ENCODE measurements at regions not wholly inside any gene's neighbourhood (a gene's known extent, or its start where the extent isn't known, plus 50 kb on each side); places are given as distances from the start of the nearest gene placed in this dataset.

DNA sequence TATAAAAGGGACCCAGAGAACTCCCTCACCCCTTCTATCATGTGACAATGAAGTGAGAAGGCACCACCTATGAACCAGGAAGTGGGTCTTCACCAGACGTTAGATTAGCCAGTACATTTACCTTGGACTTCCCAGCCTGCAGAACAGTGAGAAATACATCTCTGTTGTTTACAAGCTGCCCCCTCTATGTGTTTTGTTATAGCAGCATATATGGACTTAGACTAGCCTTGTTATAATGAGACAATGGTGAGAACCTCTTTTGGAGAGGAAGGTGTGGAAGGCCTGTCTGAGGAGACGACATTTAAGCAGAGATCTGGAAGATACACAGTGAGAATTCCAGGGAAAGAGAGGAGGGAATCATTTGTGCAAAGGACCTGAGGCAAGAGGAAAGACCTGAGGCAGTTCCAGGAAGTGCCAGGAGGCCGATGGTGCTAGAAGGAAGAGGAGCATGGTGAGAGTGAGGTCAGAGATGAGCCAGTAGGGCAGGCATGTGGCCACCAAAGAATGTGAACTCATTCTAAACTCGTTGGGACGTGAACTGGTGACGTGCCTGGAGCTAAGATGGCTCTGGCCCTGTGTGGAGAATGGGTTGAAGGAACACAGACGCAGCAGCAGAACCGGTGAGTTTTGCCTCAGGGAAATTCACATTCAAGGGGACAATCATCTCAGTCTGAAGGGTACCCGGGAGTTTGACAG is 98.9 kb upstream of the IRF2BP2 start:
- DNase-seq, result no peak

DNA sequence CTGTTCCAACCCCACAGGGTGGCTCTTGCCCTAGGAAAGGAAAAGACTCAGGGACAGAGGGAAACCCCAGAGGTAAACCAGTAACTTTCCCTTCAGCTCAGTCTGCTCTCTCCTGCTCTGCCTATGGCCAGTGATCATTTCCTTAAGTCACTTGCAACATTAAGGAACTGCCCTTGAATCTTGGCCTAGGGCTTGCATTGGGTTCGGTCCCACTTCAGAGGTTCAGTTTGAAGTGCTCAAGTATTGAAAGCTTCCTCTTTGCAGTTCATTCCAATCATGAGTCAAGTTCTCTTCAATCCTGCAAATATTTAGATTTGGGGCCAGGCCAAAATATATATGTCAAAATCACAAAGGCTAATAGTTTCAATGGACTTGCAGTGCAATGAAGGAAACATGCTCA is 97.7 kb upstream of the IRF2BP2 start:
- DNase-seq, result no peak

- no peak for DNase-seq
These were observed 97.0 kb upstream of the IRF2BP2 start for GRCh38 chr1:234706931-234707330.

GRCh38 chr1:234706199-234706598 is 96.2 kb upstream of the IRF2BP2 start:
- no peak for DNase-seq

DNA sequence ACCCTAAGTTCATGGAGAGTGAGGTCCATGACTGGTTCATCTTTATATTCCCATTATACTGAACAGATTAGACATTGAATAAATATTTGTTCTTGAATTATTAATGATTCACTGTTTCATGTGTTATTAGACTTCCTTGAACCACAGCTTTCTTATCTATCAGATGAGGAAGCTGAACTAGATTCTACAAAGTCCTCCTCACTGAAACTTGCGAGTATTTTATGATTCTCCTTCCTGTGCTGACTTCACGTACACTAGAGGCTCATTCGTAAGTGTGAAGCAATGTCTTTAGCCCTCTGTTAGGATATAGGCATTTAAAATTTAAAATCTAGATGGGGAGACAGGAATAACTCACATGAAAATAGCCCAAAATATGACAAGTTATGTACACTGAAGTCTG is 95.6 kb upstream of the IRF2BP2 start:
- DNase-seq, result no peak

GRCh38 chr1:234704106-234704887 is 94.3 kb upstream of the IRF2BP2 start:
- DNase-seq, result no peak

DNA sequence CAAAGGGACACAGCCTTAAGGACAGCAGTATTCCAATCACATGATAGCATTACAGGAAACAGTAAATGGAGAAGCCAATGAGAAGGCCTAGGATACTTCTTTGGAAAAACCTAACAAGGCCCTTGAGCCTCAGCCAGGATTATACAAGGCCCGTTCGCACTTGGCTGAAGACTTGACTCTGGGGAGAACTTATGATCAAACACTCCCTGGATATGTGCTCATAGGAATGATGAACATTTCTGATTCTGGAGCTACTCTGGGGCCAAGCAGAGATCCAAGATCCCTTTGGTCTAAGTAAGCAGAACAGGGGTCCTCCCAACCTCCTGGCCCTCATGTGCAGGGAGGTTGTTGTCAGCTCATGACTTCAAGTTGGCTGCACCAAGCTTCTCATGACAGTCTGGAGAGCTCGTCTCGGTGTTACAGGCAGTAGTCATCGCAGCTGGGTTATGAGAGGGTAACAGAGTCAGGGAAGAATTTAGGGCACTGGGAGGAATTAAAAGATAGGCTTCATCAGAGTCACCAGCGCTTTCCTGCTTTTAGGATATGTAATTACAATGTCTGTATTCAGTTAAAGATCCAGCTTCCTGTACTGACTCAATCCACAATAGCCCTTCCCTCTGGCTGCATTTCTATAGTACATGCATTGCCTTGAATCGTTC is 92.5 kb upstream of the IRF2BP2 start:
- DNase-seq, result no peak

- no peak for DNase-seq
These were observed 91.9 kb upstream of the IRF2BP2 start for GRCh38 chr1:234701737-234702341.

DNA sequence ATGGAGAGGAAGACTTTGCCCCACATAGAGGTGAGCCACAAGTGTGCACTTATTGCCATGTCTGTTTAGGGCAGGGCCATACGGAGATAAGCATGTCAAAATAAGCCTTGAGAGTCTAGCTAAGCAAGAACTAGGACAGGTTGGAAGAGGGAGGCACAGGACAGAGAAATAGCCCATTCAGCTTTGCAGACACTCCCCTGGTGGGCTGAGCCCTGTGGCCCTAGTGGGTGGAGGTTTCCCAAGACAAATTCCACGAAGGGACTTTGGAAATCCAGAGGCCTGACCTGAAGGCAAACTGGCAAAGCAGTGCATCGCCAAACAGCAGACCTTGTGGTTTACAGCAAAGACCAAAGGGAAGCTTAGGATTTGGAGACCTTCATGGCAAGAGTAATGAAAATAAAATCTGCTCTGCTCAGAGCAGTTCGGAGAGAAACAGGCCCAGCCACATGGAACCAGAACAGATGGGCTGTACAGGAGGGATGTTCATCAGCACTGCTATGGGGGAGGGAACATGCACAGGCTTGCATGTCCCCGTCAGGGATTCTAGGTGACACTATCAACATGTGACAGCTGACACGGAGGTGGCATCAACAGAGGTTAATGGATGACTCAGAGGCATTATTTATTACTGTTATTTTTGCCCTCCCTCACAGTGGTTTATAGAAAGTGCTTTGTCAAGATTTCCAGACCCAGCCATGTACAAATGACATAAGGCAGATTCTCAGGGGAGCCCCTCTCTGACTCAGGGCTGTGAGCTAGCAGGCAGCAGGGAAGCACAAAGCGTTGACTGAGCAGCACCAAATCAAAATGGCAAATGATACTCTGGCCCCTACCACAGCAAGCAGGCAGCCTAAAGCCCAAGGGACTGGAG is 90.1 kb upstream of the IRF2BP2 start:
- DNase-seq, result peak; percentile 72

- no peak for DNase-seq
These were observed 88.7 kb upstream of the IRF2BP2 start for GRCh38 chr1:234698686-234699085.

GRCh38 chr1:234697741-234698140 is 87.8 kb upstream of the IRF2BP2 start:
- DNase-seq, result no peak

- no peak for DNase-seq
These were observed 87.0 kb upstream of the IRF2BP2 start for GRCh38 chr1:234697015-234697414.

DNA sequence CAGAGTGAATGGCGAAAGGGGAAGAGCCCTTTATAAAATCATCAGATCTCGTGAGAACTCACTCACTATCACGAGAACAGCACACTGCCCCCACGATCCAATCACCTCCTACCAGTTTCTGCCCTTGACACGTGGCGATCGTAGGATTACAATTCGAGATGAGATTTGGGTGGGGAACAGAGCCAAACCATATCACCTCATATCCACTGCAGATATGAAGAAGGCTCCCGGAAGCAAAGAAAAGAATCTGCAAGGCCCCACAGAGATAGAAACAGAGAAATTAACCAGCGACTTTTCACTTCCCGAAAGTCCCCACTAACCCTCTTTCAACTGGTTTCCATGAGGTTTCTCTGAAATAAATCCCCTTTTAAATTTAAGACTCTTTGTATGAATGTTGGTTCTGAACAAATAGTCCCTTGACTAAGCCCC is 86.2 kb upstream of the IRF2BP2 start:
- DNase-seq, result no peak

- no peak for DNase-seq
These were observed 84.7 kb upstream of the IRF2BP2 start for GRCh38 chr1:234694661-234695060.

DNA sequence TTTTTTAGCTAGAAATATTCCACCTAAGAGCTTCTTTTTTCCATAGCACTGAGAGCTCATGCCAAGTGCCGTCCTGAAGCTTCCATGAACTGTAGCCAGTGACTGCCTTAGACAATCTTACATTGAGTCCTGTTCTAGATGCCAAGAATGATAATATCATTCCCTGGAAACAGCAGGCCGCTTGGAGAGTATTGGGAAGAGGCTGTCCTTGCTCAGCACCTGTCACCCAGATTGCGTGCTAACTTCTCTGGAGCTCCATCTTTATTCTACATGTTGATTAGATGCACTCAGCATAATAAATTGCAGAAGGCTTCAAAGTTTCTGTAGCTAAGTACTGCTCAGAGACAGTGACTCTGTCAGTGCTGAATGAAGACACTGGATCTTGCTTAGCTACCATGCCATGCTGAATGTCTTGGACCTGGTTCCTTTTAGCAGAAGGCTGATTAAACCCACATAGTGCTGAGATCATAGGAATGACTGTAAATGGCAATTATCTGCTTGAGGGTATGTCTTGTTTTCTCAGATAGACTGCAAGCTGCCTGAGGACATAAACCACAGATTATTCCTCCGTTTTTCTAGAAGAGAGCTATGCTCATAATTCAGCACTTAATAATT is 83.1 kb upstream of the IRF2BP2 start:
- DNase-seq, result no peak

DNA sequence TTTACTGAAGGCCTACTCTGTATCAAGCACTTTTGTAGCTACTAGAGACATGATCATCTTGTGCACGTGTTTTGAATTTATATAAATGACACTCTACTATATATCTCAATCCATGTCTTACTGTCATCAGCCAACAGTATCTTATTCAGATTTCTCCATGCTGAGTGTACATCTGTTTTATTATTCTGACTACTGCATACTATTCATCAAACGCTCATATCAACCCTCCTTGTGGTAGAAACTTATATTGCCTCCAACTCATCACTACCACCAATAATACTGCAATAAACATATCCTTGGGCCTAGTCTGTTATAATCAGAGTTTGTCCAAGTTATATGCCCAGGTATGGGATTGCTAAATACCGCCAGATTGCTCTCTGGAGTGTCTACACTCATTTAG is 81.6 kb upstream of the IRF2BP2 start:
- DNase-seq, result no peak

- DNase-seq, result no peak
These were observed 80.9 kb upstream of the IRF2BP2 start for GRCh38 chr1:234690872-234691271.

GRCh38 chr1:234689236-234689635 is 79.3 kb upstream of the IRF2BP2 start:
- DNase-seq, result no peak

GRCh38 chr1:234687011-234687410 is 77.0 kb upstream of the IRF2BP2 start:
- no peak for DNase-seq

DNA sequence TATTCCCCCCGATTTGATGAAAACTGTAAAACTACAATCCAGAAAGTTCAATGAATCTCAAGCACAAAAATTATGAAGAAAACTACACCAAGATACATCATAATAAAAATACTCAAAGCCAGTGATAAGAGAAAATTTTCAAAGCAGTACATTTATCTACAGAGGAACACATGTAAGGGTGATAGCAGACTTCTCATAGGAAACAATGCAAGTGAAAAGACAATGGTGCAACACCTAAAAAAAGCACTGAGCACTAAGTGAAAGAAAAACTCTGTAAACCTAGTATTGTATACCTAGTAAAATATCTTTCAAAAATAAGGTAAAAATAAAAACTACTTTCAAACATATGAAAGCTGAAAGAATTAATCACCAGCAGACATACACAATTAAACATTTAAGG is 76.1 kb upstream of the IRF2BP2 start:
- no peak for DNase-seq

- DNase-seq, result no peak
These were observed 74.9 kb upstream of the IRF2BP2 start for GRCh38 chr1:234684856-234685255.

All from activated effector memory CD4-positive, alpha-beta T cell treated with anti-CD3 and anti-CD28 coated beads, Interleukin-2, amount 50 U/mL, for 16 hours (primary cell).